ENCODE measurements at regions not wholly inside any gene's neighbourhood (a gene's known extent, or its start where the extent isn't known, plus 50 kb on each side); places are given as distances from the start of the nearest gene placed in this dataset.

- TF ChIP-seq, protein P1, sequence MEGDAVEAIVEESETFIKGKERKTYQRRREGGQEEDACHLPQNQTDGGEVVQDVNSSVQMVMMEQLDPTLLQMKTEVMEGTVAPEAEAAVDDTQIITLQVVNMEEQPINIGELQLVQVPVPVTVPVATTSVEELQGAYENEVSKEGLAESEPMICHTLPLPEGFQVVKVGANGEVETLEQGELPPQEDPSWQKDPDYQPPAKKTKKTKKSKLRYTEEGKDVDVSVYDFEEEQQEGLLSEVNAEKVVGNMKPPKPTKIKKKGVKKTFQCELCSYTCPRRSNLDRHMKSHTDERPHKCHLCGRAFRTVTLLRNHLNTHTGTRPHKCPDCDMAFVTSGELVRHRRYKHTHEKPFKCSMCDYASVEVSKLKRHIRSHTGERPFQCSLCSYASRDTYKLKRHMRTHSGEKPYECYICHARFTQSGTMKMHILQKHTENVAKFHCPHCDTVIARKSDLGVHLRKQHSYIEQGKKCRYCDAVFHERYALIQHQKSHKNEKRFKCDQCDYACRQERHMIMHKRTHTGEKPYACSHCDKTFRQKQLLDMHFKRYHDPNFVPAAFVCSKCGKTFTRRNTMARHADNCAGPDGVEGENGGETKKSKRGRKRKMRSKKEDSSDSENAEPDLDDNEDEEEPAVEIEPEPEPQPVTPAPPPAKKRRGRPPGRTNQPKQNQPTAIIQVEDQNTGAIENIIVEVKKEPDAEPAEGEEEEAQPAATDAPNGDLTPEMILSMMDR (IDR thresholded peaks at IDR 0.05; ENCODE audit: low read depth, low read length) = no peak
- TF ChIP-seq MYC (IDR thresholded peaks at IDR 0.05; ENCODE audit: low read depth, low read length) (no peak), POLR2A (IDR thresholded peaks at IDR 0.05; ENCODE audit: extremely low read depth, insufficient read length) (no peak), MAX (IDR thresholded peaks at IDR 0.05; ENCODE audit: low read depth, low read length) (no peak)
Measured at GRCh38 chr20:22101606-22102005, 396.1 kb downstream of the PAX1 start.

All from NB4 (cell line).